ENCODE measurements at regions not wholly inside any gene's neighbourhood (a gene's known extent, or its start where the extent isn't known, plus 50 kb on each side); places are given as distances from the start of the nearest gene placed in this dataset.

GRCh38 chr4:133775469-133775868 is 426.1 kb downstream of the PABPC4L start:
- no peak for DNase-seq (ENCODE audit: low spot score)
- TF ChIP-seq CTCF (IDR thresholded peaks at IDR 0.05; ENCODE audit: extremely low read depth, insufficient read depth, missing control alignments): no peak
- in situ Hi-C loops (cut with MboI; ENCODE audit: low pct_unique_long_range_greater_than_20kb, low sequenced_read_pairs, unreplicated experiment): no loop called here

- TF ChIP-seq CTCF (IDR thresholded peaks at IDR 0.05; ENCODE audit: extremely low read depth, insufficient read depth, missing control alignments): no peak
- in situ Hi-C loops (cut with MboI; ENCODE audit: low pct_unique_long_range_greater_than_20kb, low sequenced_read_pairs, unreplicated experiment): no loop called here
- no peak for DNase-seq (ENCODE audit: low spot score)
Measured at GRCh38 chr4:133759428-133759827, 442.2 kb downstream of the PABPC4L start.

GRCh38 chr4:133741766-133742165 is 459.8 kb downstream of the PABPC4L start:
- in situ Hi-C loops (cut with MboI; ENCODE audit: low pct_unique_long_range_greater_than_20kb, low sequenced_read_pairs, unreplicated experiment): no loop called here
- DNase-seq (ENCODE audit: low spot score): no peak
- TF ChIP-seq CTCF (IDR thresholded peaks at IDR 0.05; ENCODE audit: extremely low read depth, insufficient read depth, missing control alignments): no peak

- in situ Hi-C loops (cut with MboI; ENCODE audit: low pct_unique_long_range_greater_than_20kb, low sequenced_read_pairs, unreplicated experiment): no loop called here
- no peak for DNase-seq (ENCODE audit: low spot score)
- TF ChIP-seq CTCF (IDR thresholded peaks at IDR 0.05; ENCODE audit: extremely low read depth, insufficient read depth, missing control alignments): no peak
Measured at GRCh38 chr4:133720001-133720400, 481.6 kb downstream of the PABPC4L start.

GRCh38 chr4:133719098-133719497 is 482.5 kb downstream of the PABPC4L start:
- TF ChIP-seq CTCF (IDR thresholded peaks at IDR 0.05; ENCODE audit: extremely low read depth, insufficient read depth, missing control alignments): no peak
- in situ Hi-C loops (cut with MboI; ENCODE audit: low pct_unique_long_range_greater_than_20kb, low sequenced_read_pairs, unreplicated experiment): no loop called here

GRCh38 chr4:133714211-133714610 is 487.4 kb downstream of the PABPC4L start:
- in situ Hi-C loops (cut with MboI; ENCODE audit: low pct_unique_long_range_greater_than_20kb, low sequenced_read_pairs, unreplicated experiment): no loop called here
- no peak for DNase-seq (ENCODE audit: low spot score)
- no peak for TF ChIP-seq CTCF (IDR thresholded peaks at IDR 0.05; ENCODE audit: extremely low read depth, insufficient read depth, missing control alignments)

More at GRCh38 chr4:133719098-133719497, 482.5 kb downstream of the PABPC4L start:
- no peak for DNase-seq (ENCODE audit: low spot score)

GRCh38 chr4:133713340-133713739 is 488.2 kb downstream of the PABPC4L start:
- TF ChIP-seq CTCF (IDR thresholded peaks at IDR 0.05; ENCODE audit: extremely low read depth, insufficient read depth, missing control alignments): no peak
- in situ Hi-C loops (cut with MboI; ENCODE audit: low pct_unique_long_range_greater_than_20kb, low sequenced_read_pairs, unreplicated experiment): no loop called here
- no peak for DNase-seq (ENCODE audit: low spot score)

Measured in GM13977 (cell line).